Adrenal gland (tissue), 5 donors: ENCODE measurements at regions not wholly inside any gene's neighbourhood (a gene's known extent, or its start where the extent isn't known, plus 50 kb on each side); places are given as distances from the start of the nearest gene placed in this dataset.

Experiments
- POLR2A ChIP-seq, 2 donors: fragments of 450-650 bp; IDR thresholded peaks; one replicate each; pipeline ENCODE4 v1.6.1; 2017; ENCODE audit warnings: antibody characterized with exemption in 2 of 2, mild to moderate bottlenecking in 2 of 2, moderate library complexity in 1 of 2
- TF ChIP-seq, protein P1 (sequence below), 6 experiments: fragments of 450-650 bp in 4 of 6; fragments of 200-600 bp in 2 of 6; sonication (generic) in 1 of 6; IDR thresholded peaks; 1 replicate in 5 of 6; 2 replicates in 1 of 6; pipeline versions ENCODE4 v1.5.1 to v1.8.0; 2016 to 2021; ENCODE audit warnings: antibody characterized with exemption in 6 of 6, mild to moderate bottlenecking in 2 of 6, moderate library complexity in 1 of 6
- donor health status: DM: no; HTN: no; CAD: no.

DNA sequence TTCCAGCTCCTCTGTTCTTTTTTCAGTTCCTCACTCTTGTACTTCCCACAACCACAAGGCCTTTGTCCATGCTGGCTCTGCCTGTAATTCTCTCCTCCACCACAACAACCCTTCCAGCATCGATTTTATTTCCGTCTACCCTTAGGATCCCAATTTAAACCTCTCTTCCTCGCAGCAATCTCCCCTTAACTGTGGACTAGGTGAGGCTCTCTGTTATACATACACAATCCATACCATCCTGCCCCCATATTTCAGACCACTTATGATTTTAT lies 90.4 kb upstream of the ZC3H11B start:
- TF ChIP-seq POLR2A (IDR thresholded peaks at IDR 0.05), result no peak
- TF ChIP-seq, protein P1, sequence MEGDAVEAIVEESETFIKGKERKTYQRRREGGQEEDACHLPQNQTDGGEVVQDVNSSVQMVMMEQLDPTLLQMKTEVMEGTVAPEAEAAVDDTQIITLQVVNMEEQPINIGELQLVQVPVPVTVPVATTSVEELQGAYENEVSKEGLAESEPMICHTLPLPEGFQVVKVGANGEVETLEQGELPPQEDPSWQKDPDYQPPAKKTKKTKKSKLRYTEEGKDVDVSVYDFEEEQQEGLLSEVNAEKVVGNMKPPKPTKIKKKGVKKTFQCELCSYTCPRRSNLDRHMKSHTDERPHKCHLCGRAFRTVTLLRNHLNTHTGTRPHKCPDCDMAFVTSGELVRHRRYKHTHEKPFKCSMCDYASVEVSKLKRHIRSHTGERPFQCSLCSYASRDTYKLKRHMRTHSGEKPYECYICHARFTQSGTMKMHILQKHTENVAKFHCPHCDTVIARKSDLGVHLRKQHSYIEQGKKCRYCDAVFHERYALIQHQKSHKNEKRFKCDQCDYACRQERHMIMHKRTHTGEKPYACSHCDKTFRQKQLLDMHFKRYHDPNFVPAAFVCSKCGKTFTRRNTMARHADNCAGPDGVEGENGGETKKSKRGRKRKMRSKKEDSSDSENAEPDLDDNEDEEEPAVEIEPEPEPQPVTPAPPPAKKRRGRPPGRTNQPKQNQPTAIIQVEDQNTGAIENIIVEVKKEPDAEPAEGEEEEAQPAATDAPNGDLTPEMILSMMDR (IDR thresholded peaks at IDR 0.05), result no peak
